Forelimb muscle (tissue), 1 donor: ENCODE measurements at regions not wholly inside any gene's neighbourhood (a gene's known extent, or its start where the extent isn't known, plus 50 kb on each side); places are given as distances from the start of the nearest gene placed in this dataset.
"Not testable (repeated sequence)": the region's sequence is repeated elsewhere in the genome, so short reads cannot be mapped to it uniquely, and the experiment has no call there.

ENCODE experiments used
- DNase-seq: peaks from one replicate; pipeline ENCODE4 v3.0.0-alpha.2; 2013; ENCODE audit warnings: low read depth

DNA sequence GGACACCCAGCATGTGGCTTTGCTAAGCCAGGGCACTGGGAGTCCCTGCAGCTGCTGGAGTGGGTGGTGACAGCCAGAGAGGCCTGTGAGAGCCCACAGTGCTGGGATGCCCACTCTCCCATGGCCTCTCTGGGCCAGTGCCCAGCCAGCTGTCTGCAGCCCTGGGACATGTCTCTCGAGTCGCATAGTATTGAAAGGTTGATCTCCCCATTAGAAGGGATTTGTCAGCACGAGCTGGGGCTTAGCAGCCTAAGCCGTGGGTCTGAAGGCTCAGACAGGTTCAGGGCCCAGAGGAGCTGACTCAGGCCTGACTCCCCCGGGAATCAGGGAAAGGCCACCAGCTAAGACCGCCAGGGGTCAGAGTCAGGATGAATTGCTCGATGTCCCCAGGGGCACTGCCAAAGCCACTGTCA lies 53.5 kb downstream of the FOXD2 start:
- no peak for DNase-seq

DNA sequence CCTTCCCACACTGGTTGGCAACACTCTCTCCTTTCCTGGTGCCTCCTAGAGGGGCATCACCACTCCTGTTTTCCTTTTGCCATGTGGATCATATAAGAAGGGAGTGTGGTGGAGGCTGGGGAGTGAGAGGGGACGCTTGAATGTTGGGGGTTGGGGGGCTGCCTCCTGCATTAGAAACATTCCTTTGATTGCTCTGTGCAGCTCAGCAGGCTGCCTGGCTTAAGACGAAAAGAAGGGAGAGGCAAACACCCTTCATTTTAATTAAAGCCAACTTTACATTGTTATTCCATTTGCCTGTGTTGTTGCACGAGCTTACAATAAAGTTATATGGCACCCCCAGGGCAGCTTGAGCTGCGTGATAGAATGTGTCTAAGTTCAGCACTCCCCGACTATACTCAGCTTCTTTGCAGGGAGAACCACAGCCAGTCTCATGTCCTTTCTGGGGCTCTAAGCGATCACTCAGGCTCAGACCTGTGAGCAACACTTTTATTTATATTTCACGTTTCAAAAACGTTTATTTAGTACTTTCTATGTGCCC lies 57.4 kb downstream of the FOXD2 start:
- DNase-seq = no peak

DNA sequence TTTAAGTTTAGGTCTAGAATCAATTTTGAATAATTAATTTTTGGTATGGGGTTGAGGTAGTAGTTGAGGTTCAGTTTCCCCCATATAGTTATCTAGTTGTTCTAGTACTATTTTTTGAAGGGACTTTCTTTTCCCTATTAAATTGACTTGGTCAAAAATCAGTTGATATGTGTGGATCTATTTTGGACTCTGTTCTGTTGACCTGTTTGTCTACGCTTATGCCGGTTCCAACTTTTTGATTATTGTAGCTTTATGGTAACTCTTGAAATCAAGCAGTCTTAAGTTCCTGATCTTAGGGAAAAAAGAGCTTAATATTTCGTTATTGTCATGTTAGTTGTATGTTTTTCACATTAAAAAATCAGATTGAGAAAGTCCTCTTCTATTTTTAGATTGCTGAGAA lies 60.7 kb downstream of the FOXD2 start:
- no peak for DNase-seq

DNA sequence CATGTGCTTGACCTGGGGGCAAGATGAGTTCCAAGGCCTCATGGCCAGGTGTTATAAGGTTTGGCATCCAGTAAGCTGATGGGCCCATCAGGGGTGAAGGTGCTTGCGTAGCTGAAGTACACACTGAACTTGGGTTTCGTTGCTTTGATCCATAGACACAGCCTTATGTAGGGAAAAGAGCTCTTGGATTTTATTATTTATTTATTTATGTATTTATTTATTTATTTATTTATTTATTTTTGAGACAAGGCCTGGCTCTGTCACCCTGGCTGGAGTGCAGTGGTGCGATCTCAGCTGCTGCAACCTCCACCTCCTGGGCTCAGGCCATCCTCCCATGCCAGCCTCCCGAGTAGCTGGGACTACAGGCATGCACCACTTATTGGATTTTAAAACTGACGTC lies 63.2 kb downstream of the FOXD2 start:
- DNase-seq = no peak

DNA sequence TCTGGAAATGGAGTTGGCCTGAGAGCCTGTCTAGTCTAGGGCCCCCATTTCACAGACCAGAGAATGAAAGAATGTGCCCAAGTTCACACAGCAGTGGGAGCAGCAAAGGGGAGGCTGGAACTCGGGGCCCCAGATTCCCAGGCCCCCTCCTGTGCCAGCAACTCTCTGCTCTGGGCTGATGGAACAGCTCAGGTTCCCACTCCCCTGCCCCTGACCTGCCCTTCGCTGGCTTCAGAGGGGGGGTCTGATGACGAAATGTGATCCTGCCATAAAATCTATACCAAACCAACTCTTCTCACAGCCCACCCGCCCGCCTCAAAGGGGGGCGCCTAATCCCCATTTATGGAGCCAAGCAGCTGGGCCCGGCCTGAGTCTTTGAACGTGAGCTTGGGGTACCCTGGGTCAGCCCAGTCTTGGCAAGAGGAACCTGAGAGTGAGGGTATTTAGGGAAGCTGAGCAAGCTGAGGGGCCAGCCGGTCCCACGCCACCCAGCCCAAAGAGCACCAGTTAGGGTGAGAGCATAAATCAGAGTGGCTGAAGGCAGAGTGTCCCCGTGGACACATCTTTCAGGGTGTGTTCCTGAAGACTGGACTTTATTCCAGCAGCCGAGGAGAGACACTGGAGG lies 65.0 kb downstream of the FOXD2 start:
- no peak for DNase-seq

DNA sequence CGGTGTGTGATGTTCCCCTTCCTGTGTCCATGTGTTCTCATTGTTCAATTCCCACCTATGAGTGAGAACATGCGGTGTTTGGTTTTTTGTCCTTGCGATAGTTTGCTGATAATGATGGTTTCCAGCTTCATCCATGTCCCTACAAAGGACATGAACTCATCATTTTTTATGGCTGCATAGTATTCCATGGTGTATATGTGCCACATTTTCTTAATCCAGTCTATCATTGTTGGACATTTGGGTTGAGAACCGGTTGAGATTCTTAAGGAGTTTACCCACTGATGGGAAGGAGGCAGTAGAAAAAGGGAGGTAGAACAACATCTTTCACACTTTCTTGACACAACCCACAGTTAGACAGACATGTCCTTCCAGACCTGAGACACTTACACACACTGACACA lies 67.0 kb downstream of the FOXD2 start:
- not testable (repeated sequence) for DNase-seq

DNA sequence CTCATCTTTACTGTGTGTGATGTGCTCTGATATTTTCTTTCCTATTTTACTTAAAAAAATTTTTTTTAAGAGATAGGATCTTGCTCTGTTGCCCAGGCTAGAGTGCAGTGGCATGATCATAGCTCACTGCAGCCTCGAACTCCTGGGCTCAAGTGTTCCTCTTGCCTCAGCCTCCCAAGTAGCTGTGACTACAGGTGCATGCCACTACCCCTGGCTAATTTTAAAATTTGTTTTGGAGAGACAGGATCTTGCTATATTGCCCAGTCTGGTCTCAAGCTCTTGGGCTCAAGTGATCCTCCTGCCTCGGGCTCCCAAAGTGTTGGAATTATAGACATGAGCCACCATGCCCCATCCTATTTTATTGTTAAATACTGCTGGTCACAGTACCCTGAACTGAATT lies 67.4 kb downstream of the FOXD2 start:
- DNase-seq = no peak

DNA sequence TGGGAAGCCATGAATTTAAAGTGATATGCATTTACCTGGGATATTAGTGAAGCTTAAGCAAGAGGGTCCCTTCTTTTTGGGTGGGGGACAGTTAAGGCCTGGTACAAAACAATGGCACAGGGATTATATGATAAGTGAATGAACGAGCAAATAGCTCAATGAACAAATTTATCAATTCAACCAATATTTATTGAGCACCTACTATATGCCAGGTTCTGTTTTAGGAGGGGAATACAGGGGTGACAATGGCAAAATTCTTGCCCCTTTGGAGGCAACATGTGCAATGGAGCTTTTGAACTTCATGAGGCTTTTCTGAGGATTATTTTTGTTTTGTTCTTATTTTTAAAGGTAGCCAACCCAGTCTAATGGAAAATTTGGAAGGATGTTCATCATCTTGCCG lies 68.2 kb downstream of the FOXD2 start:
- DNase-seq = no peak

DNA sequence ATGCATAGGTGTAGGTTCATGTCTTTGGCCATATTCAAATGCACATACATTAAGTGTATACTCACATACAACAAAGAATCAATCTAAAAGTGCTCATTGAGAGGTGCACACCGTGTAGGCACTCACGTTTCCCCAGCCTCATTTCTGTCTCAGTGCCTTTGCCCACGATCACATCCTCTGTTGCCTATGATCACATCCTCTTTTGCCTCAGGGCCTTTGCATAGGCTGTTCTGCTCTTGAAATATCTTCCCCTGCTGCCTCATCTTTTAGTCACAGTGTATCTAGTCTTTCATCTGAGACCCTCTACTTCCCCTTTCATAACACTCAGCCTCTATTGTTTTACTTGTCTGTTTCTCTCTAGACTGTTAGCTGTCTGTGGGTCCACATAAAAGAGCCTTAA lies 69.3 kb downstream of the FOXD2 start:
- no peak for DNase-seq

DNA sequence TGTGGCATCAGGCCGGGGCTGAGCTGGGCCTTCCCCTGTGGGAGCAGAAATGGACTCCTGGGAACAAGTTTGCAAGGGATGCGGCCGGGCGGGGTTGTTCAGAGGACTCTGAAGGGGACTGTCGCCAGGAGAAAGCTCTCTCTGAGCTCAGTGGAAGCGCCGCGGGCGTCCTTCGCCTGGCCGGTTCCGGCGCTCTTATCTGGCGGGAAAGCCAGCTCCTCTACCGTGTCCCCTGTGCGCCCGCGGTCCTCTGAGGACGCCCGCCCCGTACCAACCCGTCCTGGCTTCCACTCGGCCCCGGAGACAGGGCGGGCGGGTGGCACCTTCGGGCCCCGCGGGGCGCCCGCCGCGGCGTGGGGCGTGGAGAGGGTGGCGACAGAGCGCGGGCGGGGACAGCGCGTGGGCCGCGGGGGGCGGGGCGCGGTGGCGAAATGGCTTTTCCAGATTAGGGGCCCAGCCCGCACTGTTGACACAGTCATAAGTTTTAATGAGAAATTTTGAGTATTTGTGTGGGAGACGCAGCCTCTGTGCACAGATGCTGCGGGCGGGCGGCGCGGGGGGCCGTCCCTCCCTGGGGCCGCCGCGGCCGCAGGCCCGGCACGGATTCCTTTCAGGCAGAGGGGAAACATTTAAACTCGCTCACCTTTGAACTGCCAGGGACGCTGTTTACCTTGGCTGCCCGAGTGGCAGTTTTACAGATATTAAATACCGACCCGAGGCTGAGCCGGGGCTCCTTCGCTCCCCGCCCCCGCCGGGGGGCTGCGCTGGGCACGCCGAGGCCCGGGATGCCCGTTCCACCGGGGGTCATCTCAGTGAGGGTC lies 70.2 kb downstream of the FOXD2 start:
- no peak for DNase-seq

DNA sequence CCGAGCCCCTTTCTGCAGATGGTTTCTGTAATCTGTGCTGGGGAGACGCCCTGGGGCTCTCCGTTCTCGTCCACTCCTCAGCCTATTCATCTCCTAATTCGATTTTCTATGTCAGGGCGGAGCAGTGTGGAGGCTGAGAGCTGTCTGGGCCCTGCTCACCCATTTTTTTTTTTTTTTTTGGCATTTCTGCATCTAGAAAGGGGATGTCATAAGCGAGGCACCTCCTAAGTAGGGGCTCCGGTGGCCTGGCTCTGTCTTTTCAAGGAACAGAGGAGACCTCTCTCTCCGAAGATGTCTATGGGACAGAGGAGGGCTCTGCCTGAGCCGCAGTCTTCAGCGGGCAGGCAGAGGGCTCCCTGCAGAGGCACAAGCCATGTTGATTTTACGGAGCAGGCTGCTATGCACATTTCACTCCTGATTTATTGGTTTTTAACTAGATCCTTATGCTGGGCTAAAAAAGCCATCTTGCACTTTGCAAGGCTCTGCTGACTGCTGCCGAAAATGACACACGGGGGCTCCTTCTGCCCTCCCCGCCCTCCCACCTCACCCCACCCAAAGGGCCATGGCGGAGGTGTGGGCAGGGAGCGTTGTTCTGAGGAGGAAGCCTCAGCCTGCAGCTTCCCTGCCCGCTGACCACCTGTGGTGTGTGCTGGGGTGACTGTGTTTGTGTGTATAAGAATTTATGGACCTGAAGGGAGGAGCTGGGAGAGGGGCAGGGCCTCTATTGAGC lies 71.0 kb downstream of the FOXD2 start:
- DNase-seq = no peak

DNA sequence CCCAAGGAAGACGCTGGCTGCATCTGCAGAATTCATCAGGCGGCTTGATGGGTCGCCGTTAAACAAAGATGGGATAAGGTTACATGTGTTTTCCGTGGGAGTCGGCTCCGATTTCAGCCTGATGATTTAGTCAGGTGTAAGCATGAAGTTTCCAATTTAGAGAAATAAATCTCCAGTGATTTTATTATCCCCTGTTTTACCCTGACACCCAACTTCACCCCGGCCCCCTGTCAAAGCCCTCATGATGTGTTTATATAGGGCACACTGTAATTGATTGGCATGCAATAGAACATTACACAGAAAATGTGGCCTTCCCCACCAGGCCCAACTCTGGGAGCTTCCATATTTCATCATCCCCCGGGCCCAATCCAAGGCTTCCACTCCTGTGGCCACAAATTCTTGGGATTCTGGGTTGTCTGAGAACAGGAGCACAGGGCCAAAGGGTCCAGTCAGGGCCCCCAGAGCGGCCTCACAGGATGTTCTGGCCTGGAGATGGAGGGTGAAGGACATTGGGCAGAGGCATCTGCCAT lies 72.5 kb downstream of the FOXD2 start:
- DNase-seq = no peak

DNA sequence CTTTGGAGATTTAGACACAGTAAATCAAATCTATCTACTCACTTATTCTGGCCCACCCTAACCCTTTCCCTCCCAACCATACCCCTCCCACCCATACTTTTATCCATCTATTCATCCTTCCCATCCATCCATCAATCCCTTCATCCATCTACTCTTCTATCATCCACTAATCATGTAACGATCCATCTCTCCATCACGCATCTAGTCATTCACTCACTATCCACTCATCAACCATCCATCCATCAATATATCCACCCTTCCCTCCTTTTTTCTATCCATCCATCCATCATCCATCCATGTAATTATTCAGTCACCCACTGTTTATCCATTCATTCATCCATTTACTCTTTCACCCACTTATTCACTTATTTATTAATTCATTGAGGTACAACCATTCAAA lies 74.0 kb downstream of the FOXD2 start:
- DNase-seq = no peak

DNA sequence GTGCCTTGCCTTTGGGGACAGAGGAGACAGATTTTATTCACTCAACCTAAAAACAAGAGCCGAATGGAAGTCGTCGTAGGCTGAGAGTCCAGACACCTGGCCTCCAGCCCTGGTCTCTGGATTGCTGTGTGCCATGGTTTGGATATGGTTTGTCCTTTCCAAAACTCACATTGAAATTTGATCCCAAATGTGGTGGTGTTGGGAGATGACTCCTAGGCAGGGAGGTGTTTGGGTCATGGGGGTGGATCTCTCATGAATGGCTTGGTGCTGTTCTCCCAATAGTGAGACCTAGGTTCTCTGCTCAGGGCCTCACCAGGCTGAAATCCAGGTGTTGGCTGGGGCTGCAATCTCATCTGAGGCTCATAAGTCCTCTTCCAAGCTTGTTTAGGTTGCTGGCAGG lies 75.5 kb downstream of the FOXD2 start:
- DNase-seq = no peak

DNA sequence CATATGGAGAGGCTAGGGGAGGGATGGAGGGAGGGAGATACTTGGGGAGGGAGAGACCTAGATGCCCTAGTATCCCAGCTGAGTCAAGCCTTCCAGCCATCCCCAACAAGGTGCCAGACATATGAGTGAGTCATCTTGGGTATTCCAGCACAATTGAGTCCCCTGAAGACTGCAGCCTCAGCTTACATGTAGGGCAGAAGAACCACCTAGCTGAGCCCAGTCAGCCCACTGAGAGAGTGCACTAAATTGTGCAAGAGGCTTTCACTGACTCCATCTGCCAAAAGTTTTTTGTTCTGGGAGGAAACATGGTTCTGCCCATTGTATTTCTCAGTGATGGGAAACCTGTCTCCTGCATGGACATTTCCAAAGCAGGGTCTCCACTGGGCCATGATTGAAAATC lies 76.4 kb downstream of the FOXD2 start:
- no peak for DNase-seq

DNA sequence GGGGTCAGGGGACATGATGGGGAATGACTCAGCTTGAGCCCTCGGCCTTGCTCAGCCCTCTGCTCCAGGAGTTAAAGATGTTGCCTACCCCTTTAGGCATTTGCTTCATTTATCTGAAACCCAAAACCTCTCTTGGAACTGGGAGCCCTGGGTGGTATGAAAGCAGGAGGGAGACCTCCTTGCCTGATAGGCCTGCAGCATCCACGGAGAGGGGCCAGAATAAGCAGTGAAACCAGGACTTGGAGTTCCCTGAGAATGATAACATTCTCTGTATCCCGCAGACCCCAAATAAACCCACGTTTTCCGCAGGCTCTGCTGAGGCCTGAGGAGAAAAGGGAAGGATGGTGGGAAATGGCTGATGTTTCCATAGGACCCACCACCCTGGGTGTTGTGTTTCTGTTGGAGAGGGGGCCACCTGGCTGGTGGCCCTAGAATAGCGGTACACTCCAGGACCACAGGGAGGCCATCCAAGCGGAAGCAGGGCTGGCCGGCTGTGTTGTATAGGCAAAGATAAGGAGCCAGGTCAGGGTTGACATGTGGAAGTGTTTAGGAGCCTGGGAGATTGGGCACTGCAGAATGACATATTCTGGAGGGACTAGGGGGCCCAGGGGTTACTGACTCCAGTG lies 77.4 kb downstream of the FOXD2 start:
- DNase-seq = no peak

DNA sequence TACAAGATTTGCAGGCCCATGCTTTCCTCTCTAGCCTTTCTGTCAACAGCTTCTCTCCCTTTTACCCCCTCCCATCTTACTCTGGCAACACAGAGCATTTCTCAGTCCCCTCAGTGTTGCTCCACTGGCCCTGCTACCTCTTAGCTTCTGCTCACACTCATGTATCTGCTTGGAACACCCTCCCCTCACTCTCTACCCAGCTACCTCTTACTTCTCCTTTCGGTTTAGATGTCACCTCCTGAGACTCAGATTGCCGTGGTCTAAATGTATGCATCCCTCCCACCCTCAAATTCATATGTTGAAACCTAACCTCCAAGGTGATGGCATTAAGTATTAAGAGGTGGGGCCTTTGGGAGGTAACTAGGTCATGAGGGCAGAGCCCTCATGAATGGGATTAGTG lies 80.1 kb downstream of the FOXD2 start:
- no peak for DNase-seq

DNA sequence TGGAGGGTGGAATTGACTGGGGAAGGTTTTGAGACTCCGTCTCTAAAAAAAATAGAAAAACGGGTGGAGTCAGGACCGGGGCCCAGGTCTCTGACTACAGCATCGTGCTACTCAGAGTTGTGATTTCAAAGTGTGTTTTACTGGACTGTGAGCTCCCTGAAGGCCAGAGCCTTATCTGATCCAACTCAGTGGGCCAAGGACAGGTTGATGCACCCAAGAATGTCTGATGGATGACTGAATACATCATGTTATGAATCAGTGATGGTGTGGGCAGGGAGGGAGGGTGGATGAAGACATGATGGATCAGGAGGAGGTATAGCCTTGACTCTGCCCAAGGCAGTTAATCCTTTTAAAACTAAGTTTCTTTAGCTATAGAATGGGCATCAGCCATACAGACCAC lies 81.6 kb downstream of the FOXD2 start:
- DNase-seq = no peak

DNA sequence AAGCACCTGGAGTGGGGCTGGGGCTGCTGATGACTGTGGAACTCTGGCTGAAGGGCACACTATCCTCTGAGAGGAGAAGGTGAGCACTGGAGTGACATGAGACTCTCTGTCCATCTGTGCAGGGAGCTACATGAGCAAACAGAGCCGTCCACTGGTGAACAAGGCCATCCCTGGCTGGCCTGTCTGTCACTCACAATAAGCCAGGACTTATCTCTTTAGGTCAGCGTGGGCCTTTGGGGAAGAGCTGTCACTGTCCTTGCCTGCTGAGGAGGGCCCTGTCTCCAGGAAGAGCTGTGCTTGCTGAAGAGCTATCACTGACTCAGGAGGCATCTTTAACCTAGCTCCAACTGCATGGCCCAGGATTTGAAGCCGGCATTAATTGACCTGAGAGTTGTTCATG lies 82.1 kb downstream of the FOXD2 start:
- DNase-seq = no peak

DNA sequence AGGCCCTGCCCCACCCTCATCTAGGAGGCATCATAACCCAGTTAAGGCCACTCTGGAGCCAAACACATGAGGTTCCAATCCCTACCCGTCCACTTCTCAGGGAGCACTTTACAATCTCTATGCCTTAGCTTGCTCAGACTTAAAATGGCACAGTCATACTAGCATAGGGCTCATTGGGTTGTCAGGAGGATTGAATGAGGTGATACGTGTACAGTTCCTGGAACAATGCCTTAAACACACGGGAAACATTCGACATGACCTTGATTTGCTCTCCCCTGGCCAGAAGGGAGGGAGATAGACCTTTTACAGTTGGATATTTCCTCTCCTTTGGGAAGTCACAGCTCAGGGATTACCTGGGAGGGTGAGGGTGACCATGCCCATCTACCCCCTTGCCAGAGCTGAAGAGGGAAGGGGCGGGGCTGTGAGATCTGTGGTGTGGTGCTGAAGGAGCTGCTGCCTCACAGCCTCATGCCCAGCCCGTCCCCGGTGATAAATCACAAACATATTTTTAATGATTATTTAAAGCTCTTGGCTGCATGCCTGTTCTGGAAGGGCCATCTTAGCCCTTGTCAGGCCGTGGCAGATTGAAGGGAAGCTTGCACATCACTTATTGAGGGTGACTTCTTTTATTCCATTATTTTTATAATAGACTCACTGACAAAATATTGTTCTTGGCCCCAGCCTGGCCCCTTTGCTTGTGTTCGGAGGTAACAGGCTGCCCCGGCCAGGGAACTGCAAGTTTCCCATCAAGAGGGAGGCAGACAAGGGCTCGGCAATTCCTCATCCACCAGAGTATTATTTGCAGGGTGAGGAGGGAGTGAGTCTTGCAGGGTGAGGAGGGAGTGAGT lies 83.4 kb downstream of the FOXD2 start:
- no peak for DNase-seq
